GM21529 (cell line): ENCODE measurements at regions not wholly inside any gene's neighbourhood (a gene's known extent, or its start where the extent isn't known, plus 50 kb on each side); places are given as distances from the start of the nearest gene placed in this dataset.
"Not testable (repeated sequence)": the region's sequence is repeated elsewhere in the genome, so short reads cannot be mapped to it uniquely, and the experiment has no call there.

Experiments
- ATAC-seq: cut with Tn5 transposase; IDR thresholded peaks from one replicate; pipeline ENCODE4 v1.9.1; 2021; ENCODE audit not compliant: unreplicated experiment

- ATAC-seq = no peak
Measured at GRCh38 chr1:244316986-244317655, 134.6 kb downstream of the ADSS2 start.

- no peak for ATAC-seq
Measured at GRCh38 chr1:244318078-244318477, 133.6 kb downstream of the ADSS2 start.

GRCh38 chr1:244318512-244318911, 133.2 kb downstream of the ADSS2 start:
- ATAC-seq = no peak

- ATAC-seq = peak; percentile 77
Measured at GRCh38 chr1:244319283-244320132, 132.2 kb downstream of the ADSS2 start.

- ATAC-seq = no peak
Measured at GRCh38 chr1:244322181-244322580, 129.5 kb downstream of the ADSS2 start.

- no peak for ATAC-seq
Measured at GRCh38 chr1:244322791-244323521, 128.8 kb downstream of the ADSS2 start.

GRCh38 chr1:244324176-244324883, 127.4 kb downstream of the ADSS2 start:
- ATAC-seq = no peak

- peak; percentile 77 for ATAC-seq
Measured at GRCh38 chr1:244325056-244325758, 126.5 kb downstream of the ADSS2 start.

- ATAC-seq = no peak
Measured at GRCh38 chr1:244326757-244327156, 125.0 kb downstream of the ADSS2 start.

GRCh38 chr1:244327533-244327932, 124.2 kb downstream of the ADSS2 start:
- no peak for ATAC-seq

GRCh38 chr1:244328476-244328875, 123.2 kb downstream of the ADSS2 start:
- ATAC-seq = no peak

GRCh38 chr1:244329591-244330317, 122.0 kb downstream of the ADSS2 start:
- ATAC-seq = no peak

- ATAC-seq = no peak
Measured at GRCh38 chr1:244330318-244330625, 121.4 kb downstream of the ADSS2 start.

GRCh38 chr1:244332761-244333160, 118.9 kb downstream of the ADSS2 start:
- not testable (repeated sequence) for ATAC-seq

GRCh38 chr1:244334315-244334714, 117.4 kb downstream of the ADSS2 start:
- not testable (repeated sequence) for ATAC-seq

- ATAC-seq = not testable (repeated sequence)
Measured at GRCh38 chr1:244334842-244335241, 116.9 kb downstream of the ADSS2 start.

- no peak for ATAC-seq
Measured at GRCh38 chr1:244335456-244335855, 116.3 kb downstream of the ADSS2 start.

- no peak for ATAC-seq
Measured at GRCh38 chr1:244336232-244336899, 115.3 kb downstream of the ADSS2 start.

GRCh38 chr1:244337839-244338238, 113.9 kb downstream of the ADSS2 start:
- no peak for ATAC-seq
